ENCODE measurements at regions not wholly inside any gene's neighbourhood (a gene's known extent, or its start where the extent isn't known, plus 50 kb on each side); places are given as distances from the start of the nearest gene placed in this dataset.

DNA sequence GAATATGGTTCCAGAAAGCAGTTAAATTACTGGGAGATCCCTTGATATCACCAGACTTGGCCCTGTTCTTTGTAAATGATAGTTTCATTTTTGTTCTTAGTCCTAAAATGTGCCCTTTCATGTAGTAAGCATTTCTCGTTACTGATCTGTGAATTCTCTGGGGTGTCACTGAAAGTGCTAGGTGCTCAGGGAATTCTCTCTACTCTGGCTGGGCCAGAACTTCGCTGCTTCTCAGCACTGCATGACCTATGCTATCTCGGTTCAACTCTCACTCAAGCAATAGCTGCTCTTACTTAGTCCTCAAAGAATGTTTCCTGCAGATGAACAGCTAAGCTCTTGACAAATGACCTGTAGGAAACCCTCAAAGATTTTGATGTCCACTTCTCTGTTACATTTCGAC lies 1144.3 kb downstream of the ADGRL3 start:
- TF ChIP-seq POLR2AphosphoS5 (IDR thresholded peaks at IDR 0.05) (no peak), POLR2A (IDR thresholded peaks at IDR 0.05) (no peak)
- TF ChIP-seq, protein P1, sequence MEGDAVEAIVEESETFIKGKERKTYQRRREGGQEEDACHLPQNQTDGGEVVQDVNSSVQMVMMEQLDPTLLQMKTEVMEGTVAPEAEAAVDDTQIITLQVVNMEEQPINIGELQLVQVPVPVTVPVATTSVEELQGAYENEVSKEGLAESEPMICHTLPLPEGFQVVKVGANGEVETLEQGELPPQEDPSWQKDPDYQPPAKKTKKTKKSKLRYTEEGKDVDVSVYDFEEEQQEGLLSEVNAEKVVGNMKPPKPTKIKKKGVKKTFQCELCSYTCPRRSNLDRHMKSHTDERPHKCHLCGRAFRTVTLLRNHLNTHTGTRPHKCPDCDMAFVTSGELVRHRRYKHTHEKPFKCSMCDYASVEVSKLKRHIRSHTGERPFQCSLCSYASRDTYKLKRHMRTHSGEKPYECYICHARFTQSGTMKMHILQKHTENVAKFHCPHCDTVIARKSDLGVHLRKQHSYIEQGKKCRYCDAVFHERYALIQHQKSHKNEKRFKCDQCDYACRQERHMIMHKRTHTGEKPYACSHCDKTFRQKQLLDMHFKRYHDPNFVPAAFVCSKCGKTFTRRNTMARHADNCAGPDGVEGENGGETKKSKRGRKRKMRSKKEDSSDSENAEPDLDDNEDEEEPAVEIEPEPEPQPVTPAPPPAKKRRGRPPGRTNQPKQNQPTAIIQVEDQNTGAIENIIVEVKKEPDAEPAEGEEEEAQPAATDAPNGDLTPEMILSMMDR (IDR thresholded peaks at IDR 0.05), result no peak

All from prostate gland (tissue), 2 donors.